Naive thymus-derived CD8-positive, alpha-beta T cell (primary cell): ENCODE measurements at regions not wholly inside any gene's neighbourhood (a gene's known extent, or its start where the extent isn't known, plus 50 kb on each side); places are given as distances from the start of the nearest gene placed in this dataset.

Source experiments
- ATAC-seq, 2 donors: fragments of 150-1000 bp; cut with Tn5 transposase in 1 of 2; sonication (Bioruptor Pico), chemical (Tn5 transposase) in 1 of 2; 1 replicate in 1 of 2; 2 replicates in 1 of 2; pipeline ENCODE4 v1.10.0; 2021; ENCODE audit warnings: mild to moderate bottlenecking in 2 of 2, moderate library complexity in 2 of 2
- POLR2A ChIA-PET: fragments of 350-600 bp; sonication (Branson Sonifier 250); formaldehyde crosslinking; loops from one replicate; lab custom pipeline; 2021; ENCODE audit warnings: antibody characterized with exemption; lab: Charles Lee
- DNase-seq, 10 donors: peaks; one replicate each; pipeline versions ENCODE4 v3.0.0 to v3.0.0-alpha.2; 2020 to 2022
- H3K27ac Mint-ChIP-seq, 10 donors: one replicate each; pipeline ENCODE4 v1.8.0; 2020 to 2022; ENCODE audit warnings: mild to moderate bottlenecking in 10 of 10, mixed read lengths in 10 of 10, moderate library complexity in 4 of 10, inconsistent platforms in 1 of 10
- H3K27me3 Mint-ChIP-seq, 5 donors: one replicate each; pipeline ENCODE4 v1.8.0; 2021 to 2022; ENCODE audit warnings: mixed read lengths in 5 of 5
- H3K36me3 Mint-ChIP-seq, 3 donors: one replicate each; pipeline ENCODE4 v1.8.0; 2020 to 2022; ENCODE audit warnings: mixed read lengths in 3 of 3, mild to moderate bottlenecking in 2 of 3, inconsistent platforms in 1 of 3
- H3K4me1 Mint-ChIP-seq, 4 donors: one replicate each; pipeline ENCODE4 v1.8.0; 2021 to 2022; ENCODE audit warnings: mixed read lengths in 4 of 4
- H3K4me3 Mint-ChIP-seq, 10 donors: one replicate each; pipeline ENCODE4 v1.8.0; 2020 to 2022; ENCODE audit warnings: mild to moderate bottlenecking in 10 of 10, mixed read lengths in 10 of 10, moderate library complexity in 6 of 10, inconsistent platforms in 1 of 10
- H3K9me3 Mint-ChIP-seq, 9 donors: one replicate each; pipeline ENCODE4 v1.8.0; 2020 to 2022; ENCODE audit warnings: mixed read lengths in 9 of 9, mild to moderate bottlenecking in 3 of 9, inconsistent platforms in 1 of 9, moderate library complexity in 1 of 9

- Mint-ChIP-seq H3K4me1 (no peaks in the 10 kb centered on the region), H3K9me3 (peaks cover 0 to under 1% (median 0%) of the 10 kb centered on the region in 9 donors), H3K27me3 (peaks cover 14 to 39% (median 25%) of the 10 kb centered on the region in 5 donors), H3K27ac (no peak overlapping the region), H3K36me3 (peaks cover 0 to under 1% (median 0%) of the 10 kb centered on the region in 3 donors), H3K4me3 (no peak overlapping the region)
- no peak for DNase-seq
- no peak for ATAC-seq
- POLR2A ChIA-PET = no interaction called here
Observed at GRCh38 chr7:25844102-25844870, 307.7 kb upstream of the NFE2L3 start.

GRCh38 chr7:25845464-25845863, 306.5 kb upstream of the NFE2L3 start:
- H3K4me3 Mint-ChIP-seq = no peak overlapping the region
- DNase-seq = no peak
- no peaks in the 10 kb centered on the region for H3K36me3 Mint-ChIP-seq
- peak overlapping the region in 1 of 10 donors; percentile 57 for H3K27ac Mint-ChIP-seq
- POLR2A ChIA-PET = no interaction called here
- no peaks in the 10 kb centered on the region for H3K9me3 Mint-ChIP-seq
- H3K4me1 Mint-ChIP-seq = no peaks in the 10 kb centered on the region
- ATAC-seq = no peak
- peaks cover 14 to 48% (median 32%) of the 10 kb centered on the region in 5 donors for H3K27me3 Mint-ChIP-seq

GRCh38 chr7:25846722-25847121, 305.3 kb upstream of the NFE2L3 start:
- ATAC-seq = no peak
- Mint-ChIP-seq H3K4me1 (peaks cover 3 to 5% (median 3%) of the 10 kb centered on the region in 4 donors), H3K4me3 (no peak overlapping the region), H3K36me3 (peaks cover 0 to 6% (median 5%) of the 10 kb centered on the region in 3 donors), H3K27ac (no peak overlapping the region), H3K9me3 (peaks cover 0 to 1% (median 0%) of the 10 kb centered on the region in 9 donors), H3K27me3 (peaks cover 24 to 58% (median 44%) of the 10 kb centered on the region in 5 donors)
- POLR2A ChIA-PET = no interaction called here
- no peak for DNase-seq

GRCh38 chr7:25847336-25848070, 304.5 kb upstream of the NFE2L3 start:
- Mint-ChIP-seq H3K36me3 (peaks cover 0 to 7% (median 7%) of the 10 kb centered on the region in 3 donors), H3K9me3 (peaks cover 0 to 4% (median 0%) of the 10 kb centered on the region in 9 donors), H3K27ac (peak overlapping the region in 1 of 10 donors; percentile 60), H3K4me3 (no peak overlapping the region), H3K4me1 (peaks cover 8% of the 10 kb centered on the region in 4 donors), H3K27me3 (peaks cover 25 to 60% (median 49%) of the 10 kb centered on the region in 5 donors)
- POLR2A ChIA-PET = no interaction called here
- no peak for DNase-seq
- ATAC-seq = no peak

GRCh38 chr7:25849500-25850184, 302.4 kb upstream of the NFE2L3 start:
- POLR2A ChIA-PET = no interaction called here
- Mint-ChIP-seq H3K36me3 (peaks cover 0 to 7% (median 7%) of the 10 kb centered on the region in 3 donors), H3K27me3 (peaks cover 40 to 69% (median 60%) of the 10 kb centered on the region in 5 donors), H3K27ac (no peak overlapping the region), H3K9me3 (peaks cover 0 to 11% (median 0%) of the 10 kb centered on the region in 9 donors), H3K4me3 (no peak overlapping the region), H3K4me1 (peaks cover 12 to 22% (median 17%) of the 10 kb centered on the region in 4 donors)
- no peak for DNase-seq
- ATAC-seq = no peak

GRCh38 chr7:25850216-25850615, 301.8 kb upstream of the NFE2L3 start:
- peaks cover 12 to 22% (median 17%) of the 10 kb centered on the region in 4 donors for H3K4me1 Mint-ChIP-seq
- POLR2A ChIA-PET = no interaction called here

GRCh38 chr7:25850735-25851134, 301.3 kb upstream of the NFE2L3 start:
- no peak for DNase-seq
- Mint-ChIP-seq H3K27ac (no peak overlapping the region), H3K27me3 (peaks cover 39 to 66% (median 60%) of the 10 kb centered on the region in 5 donors)

More at GRCh38 chr7:25850216-25850615, 301.8 kb upstream of the NFE2L3 start:
- no peak overlapping the region for H3K27ac Mint-ChIP-seq
- H3K27me3 Mint-ChIP-seq = peaks cover 42 to 68% (median 61%) of the 10 kb centered on the region in 5 donors
- peaks cover 0 to 7% (median 7%) of the 10 kb centered on the region in 3 donors for H3K36me3 Mint-ChIP-seq
- DNase-seq (no peak), ATAC-seq (no peak)
- peaks cover 0 to 11% (median 0%) of the 10 kb centered on the region in 9 donors for H3K9me3 Mint-ChIP-seq
- H3K4me3 Mint-ChIP-seq = no peak overlapping the region

GRCh38 chr7:25851332-25852210, 300.4 kb upstream of the NFE2L3 start:
- Mint-ChIP-seq H3K27me3 (peaks cover 36 to 60% (median 57%) of the 10 kb centered on the region in 5 donors), H3K36me3 (peaks cover 0 to 7% (median 7%) of the 10 kb centered on the region in 3 donors), H3K4me1 (peaks cover 12 to 22% (median 17%) of the 10 kb centered on the region in 4 donors), H3K9me3 (peaks cover 0 to 11% (median 0%) of the 10 kb centered on the region in 9 donors), H3K27ac (peak overlapping the region in 4 of 10 donors; percentile 22 to 94 (median 69)), H3K4me3 (peak overlapping the region; percentile 63 to 92 (median 79))
- ATAC-seq = peak; percentile 80 to 83
- peak; percentile 38 to 78 (median 63) for DNase-seq
- POLR2A ChIA-PET = no interaction called here

More at GRCh38 chr7:25850735-25851134, 301.3 kb upstream of the NFE2L3 start:
- no peak overlapping the region for H3K4me3 Mint-ChIP-seq
- peaks cover 0 to 7% (median 7%) of the 10 kb centered on the region in 3 donors for H3K36me3 Mint-ChIP-seq
- no peak for ATAC-seq
- peaks cover 12 to 22% (median 17%) of the 10 kb centered on the region in 4 donors for H3K4me1 Mint-ChIP-seq
- H3K9me3 Mint-ChIP-seq = peaks cover 0 to 11% (median 0%) of the 10 kb centered on the region in 9 donors
- POLR2A ChIA-PET = no interaction called here

- peak overlapping the region; percentile 63 to 92 (median 79) for H3K4me3 Mint-ChIP-seq
- peaks cover 0 to 11% (median 0%) of the 10 kb centered on the region in 9 donors for H3K9me3 Mint-ChIP-seq
- H3K27me3 Mint-ChIP-seq = peaks cover 36 to 59% (median 57%) of the 10 kb centered on the region in 5 donors
- POLR2A ChIA-PET = no interaction called here
- H3K27ac Mint-ChIP-seq = peak overlapping the region in 1 of 10 donors; percentile 88
- DNase-seq = peak in 3 of 10 donors; percentile 14 to 42 (median 24)
- peaks cover 12 to 22% (median 17%) of the 10 kb centered on the region in 4 donors for H3K4me1 Mint-ChIP-seq
- H3K36me3 Mint-ChIP-seq = peaks cover 0 to 7% (median 7%) of the 10 kb centered on the region in 3 donors
- ATAC-seq = peak; percentile 21 to 28
Observed at GRCh38 chr7:25852211-25852938, 299.6 kb upstream of the NFE2L3 start.

- Mint-ChIP-seq H3K9me3 (peaks cover 0 to 11% (median 0%) of the 10 kb centered on the region in 9 donors), H3K27ac (peak overlapping the region in 2 of 10 donors; percentile 28 to 29), H3K27me3 (peaks cover 36 to 57% (median 55%) of the 10 kb centered on the region in 5 donors), H3K4me1 (peaks cover 12 to 22% (median 17%) of the 10 kb centered on the region in 4 donors), H3K4me3 (peak overlapping the region in 7 of 10 donors; percentile 22 to 58 (median 43)), H3K36me3 (peaks cover 0 to 7% (median 7%) of the 10 kb centered on the region in 3 donors)
- POLR2A ChIA-PET = no interaction called here
- DNase-seq = no peak
- no peak for ATAC-seq
Observed at GRCh38 chr7:25852939-25853271, 299.1 kb upstream of the NFE2L3 start.

GRCh38 chr7:25853314-25853713, 298.7 kb upstream of the NFE2L3 start:
- Mint-ChIP-seq H3K27me3 (peaks cover 35 to 57% (median 54%) of the 10 kb centered on the region in 5 donors), H3K4me3 (peak overlapping the region in 6 of 10 donors; percentile 32 to 58 (median 45)), H3K9me3 (peaks cover 0 to 11% (median 0%) of the 10 kb centered on the region in 9 donors), H3K36me3 (peaks cover 0 to 7% (median 7%) of the 10 kb centered on the region in 3 donors), H3K27ac (peak overlapping the region in 2 of 10 donors; percentile 28 to 29), H3K4me1 (peaks cover 12 to 22% (median 17%) of the 10 kb centered on the region in 4 donors)
- no peak for DNase-seq
- no peak for ATAC-seq
- POLR2A ChIA-PET = no interaction called here
